Peyer's patch (tissue), 4 donors: ENCODE measurements at regions not wholly inside any gene's neighbourhood (a gene's known extent, or its start where the extent isn't known, plus 50 kb on each side); places are given as distances from the start of the nearest gene placed in this dataset.

Experiments
- DNase-seq, 3 donors: peaks; one replicate each; pipeline ENCODE4 v3.0.0-alpha.2; 2017 to 2019
- H3K27ac ChIP-seq, 4 donors: fragments of 200-600 bp; sonication (generic); one replicate each; pipeline ENCODE4 v1.5.1; 2016 to 2019
- H3K27me3 ChIP-seq, 2 donors: fragments of 200-600 bp; sonication (generic); one replicate each; pipeline ENCODE4 v1.5.1; 2019
- H3K36me3 ChIP-seq, 3 donors: fragments of 200-600 bp; sonication (generic); one replicate each; pipeline ENCODE4 v1.5.1; 2016 to 2019
- H3K4me1 ChIP-seq, 4 donors: fragments of 200-600 bp; sonication (generic); one replicate each; pipeline ENCODE4 v1.5.1; 2016 to 2019
- H3K4me3 ChIP-seq, 4 donors: fragments of 200-600 bp; sonication (generic); 1 replicate in 3 of 4; 2 replicates in 1 of 4; pipeline ENCODE4 v1.5.1; 2016 to 2019; ENCODE audit warnings: mild to moderate bottlenecking in 1 of 4
- H3K9me3 ChIP-seq, 4 donors: fragments of 200-600 bp; sonication (generic); one replicate each; pipeline ENCODE4 v1.5.1; 2016 to 2019; ENCODE audit warnings: mild to moderate bottlenecking in 1 of 4
- POLR2A ChIP-seq, 2 donors: fragments of 450-650 bp; IDR thresholded peaks; one replicate each; pipeline ENCODE4 v1.5.1; 2017; ENCODE audit warnings: antibody characterized with exemption in 2 of 2, mild to moderate bottlenecking in 2 of 2, moderate library complexity in 2 of 2
- TF ChIP-seq, protein P1 (sequence below), 6 experiments: fragments of 450-650 bp in 4 of 6; fragments of 200-600 bp in 2 of 6; sonication (generic) in 1 of 6; IDR thresholded peaks; one replicate each; pipeline ENCODE4 v1.5.1; 2017 to 2019; ENCODE audit warnings: antibody characterized with exemption in 6 of 6, mild to moderate bottlenecking in 3 of 6, moderate library complexity in 1 of 6

DNA sequence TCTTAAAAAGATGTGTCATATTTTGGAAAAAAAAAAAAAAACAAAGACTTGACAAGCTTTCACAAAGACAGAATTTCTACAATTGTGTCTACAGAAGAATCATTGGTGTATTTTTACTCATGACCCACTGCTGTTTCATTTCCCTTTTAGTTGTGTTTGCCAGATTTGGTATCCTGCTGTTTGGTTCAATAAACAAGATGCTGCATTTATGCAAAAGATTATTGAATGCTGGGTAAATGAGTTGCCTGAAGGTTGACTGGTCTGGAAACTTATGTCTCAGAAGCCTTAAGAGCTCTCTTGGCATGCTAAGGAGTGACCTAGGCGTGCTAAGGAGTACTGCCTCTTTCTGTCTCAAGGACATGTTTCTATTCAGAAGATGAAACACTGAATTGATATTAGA, 64.9 kb upstream of the NPY2R start:
- H3K36me3 ChIP-seq, result no peaks in the 10 kb centered on the region
- H3K4me3 ChIP-seq, result no peak overlapping the region
- TF ChIP-seq POLR2A (IDR thresholded peaks at IDR 0.05), result no peak
- TF ChIP-seq, protein P1, sequence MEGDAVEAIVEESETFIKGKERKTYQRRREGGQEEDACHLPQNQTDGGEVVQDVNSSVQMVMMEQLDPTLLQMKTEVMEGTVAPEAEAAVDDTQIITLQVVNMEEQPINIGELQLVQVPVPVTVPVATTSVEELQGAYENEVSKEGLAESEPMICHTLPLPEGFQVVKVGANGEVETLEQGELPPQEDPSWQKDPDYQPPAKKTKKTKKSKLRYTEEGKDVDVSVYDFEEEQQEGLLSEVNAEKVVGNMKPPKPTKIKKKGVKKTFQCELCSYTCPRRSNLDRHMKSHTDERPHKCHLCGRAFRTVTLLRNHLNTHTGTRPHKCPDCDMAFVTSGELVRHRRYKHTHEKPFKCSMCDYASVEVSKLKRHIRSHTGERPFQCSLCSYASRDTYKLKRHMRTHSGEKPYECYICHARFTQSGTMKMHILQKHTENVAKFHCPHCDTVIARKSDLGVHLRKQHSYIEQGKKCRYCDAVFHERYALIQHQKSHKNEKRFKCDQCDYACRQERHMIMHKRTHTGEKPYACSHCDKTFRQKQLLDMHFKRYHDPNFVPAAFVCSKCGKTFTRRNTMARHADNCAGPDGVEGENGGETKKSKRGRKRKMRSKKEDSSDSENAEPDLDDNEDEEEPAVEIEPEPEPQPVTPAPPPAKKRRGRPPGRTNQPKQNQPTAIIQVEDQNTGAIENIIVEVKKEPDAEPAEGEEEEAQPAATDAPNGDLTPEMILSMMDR (IDR thresholded peaks at IDR 0.05), result no peak
- no peaks in the 10 kb centered on the region for H3K27me3 ChIP-seq
- no peak overlapping the region for H3K27ac ChIP-seq
- no peaks in the 10 kb centered on the region for H3K9me3 ChIP-seq
- no peak for DNase-seq
- H3K4me1 ChIP-seq, result no peaks in the 10 kb centered on the region
